HG02610 (cell line): ENCODE measurements at regions not wholly inside any gene's neighbourhood (a gene's known extent, or its start where the extent isn't known, plus 50 kb on each side); places are given as distances from the start of the nearest gene placed in this dataset.
"Not testable (repeated sequence)": the region's sequence is repeated elsewhere in the genome, so short reads cannot be mapped to it uniquely, and the experiment has no call there.

Experiments
- ATAC-seq: cut with Tn5 transposase; IDR thresholded peaks from one replicate; pipeline ENCODE4 v1.9.1; 2021; ENCODE audit warnings: mild to moderate bottlenecking, moderate library complexity; ENCODE audit not compliant: unreplicated experiment

- peak; percentile 89 for ATAC-seq
Measured at GRCh38 chr6:15936503-15936902, 192.4 kb upstream of the MYLIP start.

GRCh38 chr6:15935661-15936060 lies 193.2 kb upstream of the MYLIP start:
- no peak for ATAC-seq

- not testable (repeated sequence) for ATAC-seq
Measured at GRCh38 chr6:15931697-15932096, 197.2 kb upstream of the MYLIP start.

GRCh38 chr6:15930207-15930606 lies 198.7 kb upstream of the MYLIP start:
- ATAC-seq = no peak

GRCh38 chr6:15929685-15930084 lies 199.2 kb upstream of the MYLIP start:
- no peak for ATAC-seq

- ATAC-seq = no peak
Measured at GRCh38 chr6:15927531-15928225, 201.2 kb upstream of the MYLIP start.

- no peak for ATAC-seq
Measured at GRCh38 chr6:15926256-15926655, 202.6 kb upstream of the MYLIP start.

GRCh38 chr6:15924893-15925292 lies 204.0 kb upstream of the MYLIP start:
- ATAC-seq = no peak

- no peak for ATAC-seq
Measured at GRCh38 chr6:15922510-15923250, 206.2 kb upstream of the MYLIP start.

GRCh38 chr6:15921243-15921642 lies 207.6 kb upstream of the MYLIP start:
- no peak for ATAC-seq

GRCh38 chr6:15916581-15916980 lies 212.3 kb upstream of the MYLIP start:
- ATAC-seq = no peak

GRCh38 chr6:15915508-15916178 lies 213.2 kb upstream of the MYLIP start:
- no peak for ATAC-seq

GRCh38 chr6:15914553-15914952 lies 214.3 kb upstream of the MYLIP start:
- ATAC-seq = no peak

- ATAC-seq = no peak
Measured at GRCh38 chr6:15913573-15913972, 215.3 kb upstream of the MYLIP start.

GRCh38 chr6:15912505-15913400 lies 216.1 kb upstream of the MYLIP start:
- no peak for ATAC-seq

GRCh38 chr6:15911753-15912504 lies 217.0 kb upstream of the MYLIP start:
- no peak for ATAC-seq

GRCh38 chr6:15909290-15910070 lies 219.4 kb upstream of the MYLIP start:
- ATAC-seq = no peak

- ATAC-seq = no peak
Measured at GRCh38 chr6:15908871-15909270, 220.0 kb upstream of the MYLIP start.

- no peak for ATAC-seq
Measured at GRCh38 chr6:15907914-15908518, 220.9 kb upstream of the MYLIP start.
